Esophagus muscularis mucosa (tissue), 4 donors: ENCODE measurements at regions not wholly inside any gene's neighbourhood (a gene's known extent, or its start where the extent isn't known, plus 50 kb on each side); places are given as distances from the start of the nearest gene placed in this dataset.
"Not testable (repeated sequence)": the region's sequence is repeated elsewhere in the genome, so short reads cannot be mapped to it uniquely, and the experiment has no call there.

Source experiments
- DNase-seq: peaks from one replicate; pipeline ENCODE4 v3.0.0-alpha.2; 2017; ENCODE audit errors: extremely low spot score
- H3K27ac ChIP-seq, 4 donors: fragments of 200-600 bp; sonication (generic); replicated peaks in 1 of 4; 1 replicate in 3 of 4; 2 replicates in 1 of 4; pipeline ENCODE4 v1.5.1; 2016 to 2019; ENCODE audit warnings: mild to moderate bottlenecking in 1 of 4
- H3K27me3 ChIP-seq, 4 donors: fragments of 200-600 bp; sonication (generic); one replicate each; pipeline versions ENCODE4 v1.5.1 to v1.6.0; 2016 to 2019
- H3K36me3 ChIP-seq, 4 donors: fragments of 200-600 bp; sonication (generic); one replicate each; pipeline ENCODE4 v1.5.1; 2016 to 2019
- H3K4me1 ChIP-seq, 4 donors: fragments of 200-600 bp; sonication (generic); one replicate each; pipeline ENCODE4 v1.5.1; 2016 to 2019
- H3K4me3 ChIP-seq, 4 donors: fragments of 200-600 bp; sonication (generic); 1 replicate in 2 of 4; 2 replicates in 2 of 4; pipeline ENCODE4 v1.5.1; 2016 to 2019; ENCODE audit warnings: mild to moderate bottlenecking in 4 of 4, moderate library complexity in 1 of 4
- H3K9me3 ChIP-seq, 4 donors: fragments of 200-600 bp; sonication (generic); 1 replicate in 3 of 4; 2 replicates in 1 of 4; pipeline ENCODE4 v1.5.1; 2016 to 2019
- EP300 ChIP-seq: sonication (generic); formaldehyde crosslinking; IDR thresholded peaks from one replicate; pipeline ENCODE4 v1.6.1; 2017; ENCODE audit warnings: antibody characterized with exemption
- POLR2A ChIP-seq: fragments of 450-650 bp; IDR thresholded peaks from one replicate; pipeline ENCODE4 v1.6.1; 2017; ENCODE audit warnings: antibody characterized with exemption, moderate library complexity, mild to moderate bottlenecking, low read depth
- POLR2AphosphoS5 ChIP-seq, 2 donors: sonication (generic); formaldehyde crosslinking; IDR thresholded peaks; one replicate each; pipeline ENCODE4 v1.6.1; 2017; ENCODE audit warnings: antibody characterized with exemption in 2 of 2
- WGBS: methylation state at CpG from one replicate; pipeline ENCODE4 v1.1.5; 2018; 5-methylcytosine and 5-hydroxymethylcytosine counted together
- intact Hi-C: fragments of 100-400 bp; cut with DNase I; formaldehyde crosslinking; loops from one replicate; pipeline ENCODE4 v1.15.1; 2023
- TF ChIP-seq, protein P1 (sequence below), 3 experiments: fragments of 200-600 bp in 2 of 3; fragments of 450-650 bp in 1 of 3; sonication (generic) in 2 of 3; IDR thresholded peaks; one replicate each; pipeline ENCODE4 v1.5.1; 2017 to 2019; ENCODE audit warnings: antibody characterized with exemption in 3 of 3, mild to moderate bottlenecking in 2 of 3, moderate library complexity in 1 of 3

DNA sequence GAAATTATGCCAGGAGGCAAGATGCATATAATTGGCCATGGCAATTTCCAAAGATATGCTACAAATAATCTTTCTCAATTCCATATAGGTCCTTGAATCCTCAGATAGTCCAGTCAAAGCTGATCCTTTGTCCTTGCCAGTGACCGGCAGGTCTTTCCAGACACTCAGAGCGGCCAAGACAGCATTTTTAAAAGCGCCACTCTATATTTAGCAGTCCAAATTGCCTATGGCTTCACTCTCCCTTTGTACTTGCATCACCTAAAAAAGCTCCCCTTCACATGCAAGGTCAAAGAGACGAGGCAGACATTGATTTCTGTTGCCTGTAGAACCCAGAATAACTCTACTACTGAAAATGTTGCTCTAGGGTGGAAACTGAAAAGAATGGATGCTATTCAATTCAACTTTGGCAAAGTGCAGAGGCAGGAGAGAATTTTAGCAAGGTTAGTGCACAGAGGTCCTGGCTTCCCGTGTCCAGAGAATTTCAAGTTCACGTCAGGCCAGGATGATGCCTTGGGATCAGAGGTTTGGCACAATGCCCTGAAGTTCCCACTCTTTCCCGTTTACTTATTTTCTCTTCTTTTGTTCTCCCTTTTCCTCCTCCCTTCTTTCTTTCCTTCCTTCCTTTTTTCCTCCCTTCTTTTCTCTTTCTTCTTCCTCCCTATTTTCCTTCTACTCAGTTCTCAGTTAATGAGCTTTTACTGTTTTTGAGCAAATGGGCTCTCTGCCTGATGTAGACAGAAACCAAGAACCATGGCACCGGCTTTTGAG, 108.5 kb downstream of the KCNK1 start:
- Histone ChIP-seq H3K4me1 (no peaks in the 10 kb centered on the region), H3K36me3 (no peaks in the 10 kb centered on the region), H3K27ac (no peak overlapping the region), H3K9me3 (no peaks in the 10 kb centered on the region), H3K27me3 (no peaks in the 10 kb centered on the region), H3K4me3 (no peak overlapping the region)
- TF ChIP-seq POLR2AphosphoS5 (IDR thresholded peaks at IDR 0.05): no peak
- TF ChIP-seq EP300: no peak
- TF ChIP-seq, protein P1, sequence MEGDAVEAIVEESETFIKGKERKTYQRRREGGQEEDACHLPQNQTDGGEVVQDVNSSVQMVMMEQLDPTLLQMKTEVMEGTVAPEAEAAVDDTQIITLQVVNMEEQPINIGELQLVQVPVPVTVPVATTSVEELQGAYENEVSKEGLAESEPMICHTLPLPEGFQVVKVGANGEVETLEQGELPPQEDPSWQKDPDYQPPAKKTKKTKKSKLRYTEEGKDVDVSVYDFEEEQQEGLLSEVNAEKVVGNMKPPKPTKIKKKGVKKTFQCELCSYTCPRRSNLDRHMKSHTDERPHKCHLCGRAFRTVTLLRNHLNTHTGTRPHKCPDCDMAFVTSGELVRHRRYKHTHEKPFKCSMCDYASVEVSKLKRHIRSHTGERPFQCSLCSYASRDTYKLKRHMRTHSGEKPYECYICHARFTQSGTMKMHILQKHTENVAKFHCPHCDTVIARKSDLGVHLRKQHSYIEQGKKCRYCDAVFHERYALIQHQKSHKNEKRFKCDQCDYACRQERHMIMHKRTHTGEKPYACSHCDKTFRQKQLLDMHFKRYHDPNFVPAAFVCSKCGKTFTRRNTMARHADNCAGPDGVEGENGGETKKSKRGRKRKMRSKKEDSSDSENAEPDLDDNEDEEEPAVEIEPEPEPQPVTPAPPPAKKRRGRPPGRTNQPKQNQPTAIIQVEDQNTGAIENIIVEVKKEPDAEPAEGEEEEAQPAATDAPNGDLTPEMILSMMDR (IDR thresholded peaks at IDR 0.05): no peak
- no peak for TF ChIP-seq POLR2A
- 76% methylated on average over 8 of the region's 8 CpGs for WGBS
- DNase-seq: peak; percentile 53
- intact Hi-C loops: no loop called here

DNA sequence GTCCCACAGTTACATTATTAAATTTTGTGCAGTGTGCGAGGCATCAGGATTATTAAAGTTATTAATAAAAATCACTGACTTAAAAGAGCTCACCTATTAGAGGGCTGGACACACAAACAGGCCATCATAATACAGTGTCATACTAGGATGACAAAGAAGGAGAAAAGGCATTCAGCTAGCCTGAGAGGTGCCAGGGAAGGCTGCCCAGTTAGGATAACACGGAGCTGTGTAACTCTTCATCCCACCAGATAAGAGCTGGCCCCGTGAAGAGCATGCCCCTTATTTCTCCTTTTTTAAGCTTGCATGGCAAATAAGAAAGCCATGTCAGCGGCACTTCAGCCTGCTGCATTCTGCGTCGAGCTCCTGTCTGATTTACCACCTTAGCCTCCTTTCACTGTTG, 109.5 kb downstream of the KCNK1 start:
- Histone ChIP-seq H3K9me3 (no peaks in the 10 kb centered on the region), H3K4me3 (no peak overlapping the region), H3K4me1 (no peaks in the 10 kb centered on the region), H3K27ac (no peak overlapping the region), H3K27me3 (no peaks in the 10 kb centered on the region), H3K36me3 (no peaks in the 10 kb centered on the region)
- intact Hi-C loops: no loop called here
- TF ChIP-seq, protein P1 (IDR thresholded peaks at IDR 0.05): no peak
- TF ChIP-seq EP300 (no peak), POLR2AphosphoS5 (IDR thresholded peaks at IDR 0.05) (no peak), POLR2A (no peak)
- WGBS: 90% methylated on average over 6 of the region's 6 CpGs
- DNase-seq: peak; percentile 29

DNA sequence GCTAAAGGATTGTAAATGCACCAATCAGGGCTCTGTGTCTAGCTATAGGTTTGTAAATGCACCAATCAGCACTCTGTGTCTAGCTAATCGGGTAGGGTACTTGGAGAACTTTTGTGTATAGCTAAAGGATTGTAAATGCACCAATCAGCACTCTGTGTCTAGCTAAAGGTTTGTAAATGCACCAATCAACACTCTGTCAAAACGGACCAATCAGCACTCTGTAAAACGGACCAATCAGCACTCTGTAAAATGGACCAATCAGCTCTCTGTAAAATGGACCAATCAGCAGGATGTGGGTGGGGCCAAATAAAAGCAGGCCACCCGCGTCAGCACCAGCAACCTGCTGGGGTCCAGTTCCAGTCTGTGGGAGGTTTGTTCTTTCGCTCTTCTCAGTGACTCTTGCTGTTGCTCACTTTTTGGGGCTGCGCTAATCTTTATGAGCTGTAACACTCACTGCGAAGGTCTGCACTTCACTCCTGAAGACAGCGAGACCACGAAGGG, 110.3 kb downstream of the KCNK1 start:
- H3K4me1 ChIP-seq, intact Hi-C loops, H3K27me3 ChIP-seq, H3K4me3 ChIP-seq, H3K27ac ChIP-seq, H3K36me3 ChIP-seq, H3K9me3 ChIP-seq, DNase-seq: not testable (repeated sequence)
- 91% methylated on average over 10 of the region's 10 CpGs for WGBS

DNA sequence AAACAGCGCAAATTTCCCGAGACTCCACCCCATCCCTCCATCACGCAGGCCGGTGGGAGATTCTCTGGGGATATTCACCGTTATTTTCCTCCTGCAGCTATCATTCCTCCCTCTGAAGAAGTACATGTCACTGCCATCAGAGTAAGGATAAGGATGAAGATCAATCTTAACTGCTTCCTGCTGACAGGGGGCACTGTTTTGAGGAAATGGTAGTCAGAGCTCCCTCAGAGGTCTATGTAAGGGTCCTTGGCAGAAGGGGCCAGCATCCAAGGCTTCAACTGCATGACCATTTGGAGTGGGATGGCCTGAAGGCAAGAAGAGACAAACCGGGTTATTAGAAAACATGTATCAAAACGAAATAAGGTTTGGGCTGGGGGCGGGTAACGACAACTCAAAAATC, 111.5 kb downstream of the KCNK1 start:
- intact Hi-C loops: no loop called here
- WGBS: 94% methylated on average over 9 of the region's 9 CpGs
- Histone ChIP-seq H3K36me3 (no peaks in the 10 kb centered on the region), H3K27ac (no peak overlapping the region), H3K27me3 (no peaks in the 10 kb centered on the region), H3K4me3 (no peak overlapping the region), H3K9me3 (no peaks in the 10 kb centered on the region), H3K4me1 (no peaks in the 10 kb centered on the region)
- TF ChIP-seq POLR2A (no peak), POLR2AphosphoS5 (IDR thresholded peaks at IDR 0.05) (no peak), EP300 (no peak)
- TF ChIP-seq, protein P1 (IDR thresholded peaks at IDR 0.05): no peak
- no peak for DNase-seq

DNA sequence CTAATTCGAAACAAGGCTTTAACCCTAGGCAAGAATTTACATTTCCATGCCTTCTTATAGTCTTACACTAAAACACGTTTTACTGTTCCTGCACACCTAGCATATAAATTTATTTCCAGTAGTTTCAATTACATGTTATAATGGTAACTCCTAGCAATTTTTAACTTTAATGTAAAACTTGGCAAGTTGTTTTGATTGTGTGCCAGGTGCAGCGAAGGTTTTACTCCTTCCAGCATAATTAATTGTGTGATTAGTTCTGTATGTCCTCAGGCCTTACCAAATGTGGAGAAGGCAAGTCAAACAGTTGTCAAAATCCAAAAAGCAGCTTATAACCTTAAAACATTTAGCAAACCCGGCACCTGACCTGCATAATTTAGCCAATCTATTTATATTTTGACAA, 114.8 kb downstream of the KCNK1 start:
- no peaks in the 10 kb centered on the region for H3K4me1 ChIP-seq
- H3K36me3 ChIP-seq: no peaks in the 10 kb centered on the region
- no peaks in the 10 kb centered on the region for H3K27me3 ChIP-seq
- TF ChIP-seq, protein P1 (IDR thresholded peaks at IDR 0.05): no peak
- TF ChIP-seq POLR2A: no peak
- no peak for TF ChIP-seq EP300
- H3K27ac ChIP-seq: no peak overlapping the region
- WGBS: 57% methylated on average over 4 of the region's 4 CpGs
- H3K9me3 ChIP-seq: no peaks in the 10 kb centered on the region
- H3K4me3 ChIP-seq: no peak overlapping the region
- no peak for DNase-seq
- intact Hi-C loops: no loop called here
